OCI-LY7 (cell line): ENCODE measurements at regions not wholly inside any gene's neighbourhood (a gene's known extent, or its start where the extent isn't known, plus 50 kb on each side); places are given as distances from the start of the nearest gene placed in this dataset.

ENCODE experiments used
- CTCF ChIP-seq: fragments of 200-600 bp; sonication (generic); conservative IDR thresholded peaks from 2 replicates; pipeline ENCODE4 v1.5.1; 2014; ENCODE audit warnings: mild to moderate bottlenecking, antibody characterized with exemption, low read length, moderate library complexity, mixed read lengths
- EZH2phosphoT487 ChIP-seq: fragments of 200-600 bp; sonication (generic); IDR thresholded peaks from 2 replicates; pipeline ENCODE4 v1.6.1; 2018; ENCODE audit warnings: low read depth, borderline replicate concordance, mild to moderate bottlenecking, mixed run types, antibody characterized with exemption, low read length, moderate library complexity, mixed read lengths

GRCh38 chr4:186901850-186902249, 178.2 kb upstream of the FAT1 start:
- TF ChIP-seq CTCF, result no peak
- no peak for TF ChIP-seq EZH2phosphoT487
